CD14-positive monocyte (primary cell): ENCODE measurements at regions not wholly inside any gene's neighbourhood (a gene's known extent, or its start where the extent isn't known, plus 50 kb on each side); places are given as distances from the start of the nearest gene placed in this dataset.

Experiments used
- DNase-seq, 3 donors: peaks; one replicate each; pipeline ENCODE4 v3.0.0-alpha.2; 2011 to 2022
- H2AFZ ChIP-seq: 2 replicates; pipeline ENCODE4 v1.6.0; 2012; ENCODE audit warnings: mild to moderate bottlenecking, low read depth, low read length, inconsistent platforms; ENCODE audit not compliant: insufficient read depth, poor library complexity, severe bottlenecking
- H3K27ac ChIP-seq, 2 donors: 1 replicate in 1 of 2; 2 replicates in 1 of 2; pipeline ENCODE4 v1.5.1; 2012 to 2013; ENCODE audit warnings: low read length in 2 of 2, control low read depth in 1 of 2, inconsistent platforms in 1 of 2, low read depth in 1 of 2, mild to moderate bottlenecking in 1 of 2
- H3K27me3 ChIP-seq, 2 donors: one replicate each; pipeline versions ENCODE4 v1.6.0 to v1.6.1; 2011 to 2013; ENCODE audit warnings: low read length in 2 of 2; ENCODE audit not compliant: control insufficient read depth in 2 of 2, insufficient read depth in 2 of 2
- H3K36me3 ChIP-seq, 2 donors: replicated peaks in 1 of 2; 1 replicate in 1 of 2; 2 replicates in 1 of 2; pipeline versions ENCODE4 v1.5.1 to v1.6.1; 2012 to 2013; ENCODE audit warnings: low read length in 2 of 2, control low read depth in 1 of 2, inconsistent platforms in 1 of 2, mild to moderate bottlenecking in 1 of 2; ENCODE audit not compliant: insufficient read depth in 2 of 2, control insufficient read depth in 1 of 2
- H3K4me1 ChIP-seq, 2 donors: 1 replicate in 1 of 2; 2 replicates in 1 of 2; pipeline versions ENCODE4 v1.5.1 to v1.6.1; 2012 to 2013; ENCODE audit warnings: low read length in 2 of 2, control low read depth in 1 of 2, inconsistent platforms in 1 of 2, mild to moderate bottlenecking in 1 of 2, moderate library complexity in 1 of 2; ENCODE audit not compliant: insufficient read depth in 2 of 2, control insufficient read depth in 1 of 2
- H3K4me2 ChIP-seq: replicated peaks from 2 replicates; pipeline ENCODE3; 2012; ENCODE audit warnings: low read length, moderate library complexity, mild to moderate bottlenecking; ENCODE audit not compliant: poor library complexity, severe bottlenecking; ENCODE audit errors: extremely low read depth
- H3K4me3 ChIP-seq, 3 experiments: fragments of 200-600 bp in 1 of 3; sonication (generic) in 1 of 3; replicated peaks in 1 of 3; 1 replicate in 2 of 3; 2 replicates in 1 of 3; pipeline ENCODE4 v1.5.1; 2011 to 2013; ENCODE audit warnings: low read length in 3 of 3, mild to moderate bottlenecking in 3 of 3, control low read depth in 2 of 3, low read depth in 2 of 3, inconsistent platforms in 1 of 3, moderate library complexity in 1 of 3
- H3K79me2 ChIP-seq: 2 replicates; pipeline ENCODE4 v1.6.0; 2012; ENCODE audit warnings: mild to moderate bottlenecking, control low read depth, inconsistent platforms, low read length, moderate library complexity; ENCODE audit not compliant: insufficient read depth
- H3K9ac ChIP-seq: 2 replicates; pipeline ENCODE4 v1.6.0; 2017; ENCODE audit warnings: low read length, mild to moderate bottlenecking; ENCODE audit not compliant: insufficient read depth, poor library complexity, severe bottlenecking
- H3K9me3 ChIP-seq, 2 donors: replicated peaks in 1 of 2; 1 replicate in 1 of 2; 2 replicates in 1 of 2; pipeline versions ENCODE4 v1.5.1 to v1.6.1; 2012 to 2013; ENCODE audit warnings: low read length in 2 of 2, control low read depth in 1 of 2; ENCODE audit not compliant: control insufficient read depth in 1 of 2, insufficient read depth in 1 of 2
- H4K20me1 ChIP-seq: 2 replicates; pipeline ENCODE4 v1.6.0; 2012; ENCODE audit warnings: mild to moderate bottlenecking, low read length, control low read depth, moderate library complexity; ENCODE audit not compliant: insufficient read depth
- H3K27ac Mint-ChIP-seq, 7 donors: one replicate each; pipeline ENCODE4 v1.8.0; 2020; ENCODE audit warnings: mild to moderate bottlenecking in 7 of 7, mixed read lengths in 7 of 7, moderate library complexity in 6 of 7, inconsistent platforms in 2 of 7
- H3K27me3 Mint-ChIP-seq, 3 donors: one replicate each; pipeline ENCODE4 v1.8.0; 2021 to 2022; ENCODE audit warnings: low read depth in 3 of 3, mild to moderate bottlenecking in 3 of 3, mixed read lengths in 3 of 3, moderate library complexity in 3 of 3, inconsistent platforms in 1 of 3
- H3K36me3 Mint-ChIP-seq, 2 donors: one replicate each; pipeline ENCODE4 v1.8.0; 2020; ENCODE audit warnings: mixed read lengths in 2 of 2, inconsistent platforms in 1 of 2, mild to moderate bottlenecking in 1 of 2
- H3K4me1 Mint-ChIP-seq: one replicate; pipeline ENCODE4 v1.8.0; 2020; ENCODE audit warnings: mild to moderate bottlenecking, mixed read lengths
- H3K4me3 Mint-ChIP-seq, 2 donors: one replicate each; pipeline ENCODE4 v1.8.0; 2020; ENCODE audit warnings: mild to moderate bottlenecking in 2 of 2, mixed read lengths in 2 of 2, moderate library complexity in 1 of 2
- H3K9me3 Mint-ChIP-seq, 7 donors: one replicate each; pipeline ENCODE4 v1.8.0; 2020 to 2022; ENCODE audit warnings: mixed read lengths in 7 of 7, mild to moderate bottlenecking in 6 of 7, moderate library complexity in 6 of 7, inconsistent platforms in 2 of 7
- WGBS: methylation state at CpG from one replicate; pipeline ENCODE4 v1.1.5; 2013; ENCODE audit warnings: missing lambda C conversion rate; ENCODE audit not compliant: insufficient coverage; 5-methylcytosine and 5-hydroxymethylcytosine counted together
- intact Hi-C, 2 donors: fragments of 100-400 bp; cut with micrococcal nuclease; formaldehyde crosslinking; loops; one replicate each; pipeline versions ENCODE4 v1.15.0 to v1.15.1; 2023
- TF ChIP-seq, protein P1 (sequence below): fragments of 200-600 bp; IDR thresholded peaks from one replicate; pipeline ENCODE4 v1.8.0; 2022; ENCODE audit warnings: antibody characterized with exemption, mild to moderate bottlenecking

DNA sequence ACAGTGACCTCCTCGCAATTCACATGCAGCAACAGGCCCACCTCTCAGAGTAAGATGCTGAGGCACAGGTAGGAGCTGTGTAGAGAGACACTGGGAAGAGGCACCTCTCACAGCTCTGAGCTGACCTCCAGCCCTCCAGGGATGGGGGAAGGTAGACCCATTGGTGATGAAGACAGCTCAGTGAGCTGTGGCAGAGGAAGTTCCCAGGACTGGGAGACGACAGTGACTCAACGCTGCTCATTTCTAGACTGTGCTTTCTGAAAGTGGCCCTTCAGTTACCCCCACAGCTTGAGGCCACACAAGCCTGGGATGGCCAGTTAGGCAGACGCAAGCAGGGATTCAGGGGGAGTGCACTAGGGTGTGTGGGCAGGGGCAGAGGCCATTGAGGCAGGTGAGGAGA, 2073.2 kb downstream of the TP53TG3F start:
- peaks cover 0 to 1% (median 0%) of the 10 kb centered on the region in 3 donors for H3K27me3 Mint-ChIP-seq
- Histone ChIP-seq H3K4me2 (no peak overlapping the region), H2AFZ (no peak overlapping the region), H3K4me1 (no peaks in the 10 kb centered on the region), H3K4me3 (no peak overlapping the region), H3K36me3 (no peaks in the 10 kb centered on the region), H3K9me3 (peaks cover 39 to 42% of the 10 kb centered on the region in 2 donors), H3K9ac (no peak overlapping the region), H3K27ac (no peak overlapping the region), H3K27me3 (no peaks in the 10 kb centered on the region), H3K79me2 (no peaks in the 10 kb centered on the region), H4K20me1 (no peaks in the 10 kb centered on the region)
- intact Hi-C loops, result no loop called here
- H3K9me3 Mint-ChIP-seq, result peaks cover 11 to 30% (median 21%) of the 10 kb centered on the region in 7 donors
- DNase-seq, result no peak
- no peaks in the 10 kb centered on the region for H3K36me3 Mint-ChIP-seq
- no peaks in the 10 kb centered on the region for H3K4me1 Mint-ChIP-seq
- TF ChIP-seq, protein P1, sequence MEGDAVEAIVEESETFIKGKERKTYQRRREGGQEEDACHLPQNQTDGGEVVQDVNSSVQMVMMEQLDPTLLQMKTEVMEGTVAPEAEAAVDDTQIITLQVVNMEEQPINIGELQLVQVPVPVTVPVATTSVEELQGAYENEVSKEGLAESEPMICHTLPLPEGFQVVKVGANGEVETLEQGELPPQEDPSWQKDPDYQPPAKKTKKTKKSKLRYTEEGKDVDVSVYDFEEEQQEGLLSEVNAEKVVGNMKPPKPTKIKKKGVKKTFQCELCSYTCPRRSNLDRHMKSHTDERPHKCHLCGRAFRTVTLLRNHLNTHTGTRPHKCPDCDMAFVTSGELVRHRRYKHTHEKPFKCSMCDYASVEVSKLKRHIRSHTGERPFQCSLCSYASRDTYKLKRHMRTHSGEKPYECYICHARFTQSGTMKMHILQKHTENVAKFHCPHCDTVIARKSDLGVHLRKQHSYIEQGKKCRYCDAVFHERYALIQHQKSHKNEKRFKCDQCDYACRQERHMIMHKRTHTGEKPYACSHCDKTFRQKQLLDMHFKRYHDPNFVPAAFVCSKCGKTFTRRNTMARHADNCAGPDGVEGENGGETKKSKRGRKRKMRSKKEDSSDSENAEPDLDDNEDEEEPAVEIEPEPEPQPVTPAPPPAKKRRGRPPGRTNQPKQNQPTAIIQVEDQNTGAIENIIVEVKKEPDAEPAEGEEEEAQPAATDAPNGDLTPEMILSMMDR, result no peak
- no peak overlapping the region for H3K27ac Mint-ChIP-seq
- no peak overlapping the region for H3K4me3 Mint-ChIP-seq
- 88% methylated on average over 2 of the region's 4 CpGs for WGBS

- Mint-ChIP-seq H3K9me3 (peaks cover 10 to 31% (median 21%) of the 10 kb centered on the region in 7 donors), H3K4me3 (no peak overlapping the region)
- no peaks in the 10 kb centered on the region for H3K27me3 ChIP-seq
Measured at GRCh38 chr16:35533683-35534082, 2074.3 kb downstream of the TP53TG3F start.

More at GRCh38 chr16:35533683-35534082, 2074.3 kb downstream of the TP53TG3F start:
- H2AFZ ChIP-seq, result no peak overlapping the region
- TF ChIP-seq, protein P1, result no peak
- DNase-seq, result no peak
- H3K4me3 ChIP-seq, result no peak overlapping the region
- H3K79me2 ChIP-seq, result no peaks in the 10 kb centered on the region
- no peaks in the 10 kb centered on the region for H3K27me3 Mint-ChIP-seq
- H3K36me3 Mint-ChIP-seq, result no peaks in the 10 kb centered on the region
- WGBS, result no CpG with 5 or more reads among the region's 2 CpGs
- no peak overlapping the region for H3K9ac ChIP-seq
- H4K20me1 ChIP-seq, result no peaks in the 10 kb centered on the region
- H3K4me1 Mint-ChIP-seq, result no peaks in the 10 kb centered on the region
- H3K4me1 ChIP-seq, result no peaks in the 10 kb centered on the region
- intact Hi-C loops, result no loop called here
- H3K36me3 ChIP-seq, result no peaks in the 10 kb centered on the region
- H3K4me2 ChIP-seq, result no peak overlapping the region
- H3K27ac Mint-ChIP-seq, result no peak overlapping the region
- no peak overlapping the region for H3K27ac ChIP-seq
- peaks cover 31 to 33% of the 10 kb centered on the region in 2 donors for H3K9me3 ChIP-seq
